ENCODE measurements at regions not wholly inside any gene's neighbourhood (a gene's known extent, or its start where the extent isn't known, plus 50 kb on each side); places are given as distances from the start of the nearest gene placed in this dataset.

DNA sequence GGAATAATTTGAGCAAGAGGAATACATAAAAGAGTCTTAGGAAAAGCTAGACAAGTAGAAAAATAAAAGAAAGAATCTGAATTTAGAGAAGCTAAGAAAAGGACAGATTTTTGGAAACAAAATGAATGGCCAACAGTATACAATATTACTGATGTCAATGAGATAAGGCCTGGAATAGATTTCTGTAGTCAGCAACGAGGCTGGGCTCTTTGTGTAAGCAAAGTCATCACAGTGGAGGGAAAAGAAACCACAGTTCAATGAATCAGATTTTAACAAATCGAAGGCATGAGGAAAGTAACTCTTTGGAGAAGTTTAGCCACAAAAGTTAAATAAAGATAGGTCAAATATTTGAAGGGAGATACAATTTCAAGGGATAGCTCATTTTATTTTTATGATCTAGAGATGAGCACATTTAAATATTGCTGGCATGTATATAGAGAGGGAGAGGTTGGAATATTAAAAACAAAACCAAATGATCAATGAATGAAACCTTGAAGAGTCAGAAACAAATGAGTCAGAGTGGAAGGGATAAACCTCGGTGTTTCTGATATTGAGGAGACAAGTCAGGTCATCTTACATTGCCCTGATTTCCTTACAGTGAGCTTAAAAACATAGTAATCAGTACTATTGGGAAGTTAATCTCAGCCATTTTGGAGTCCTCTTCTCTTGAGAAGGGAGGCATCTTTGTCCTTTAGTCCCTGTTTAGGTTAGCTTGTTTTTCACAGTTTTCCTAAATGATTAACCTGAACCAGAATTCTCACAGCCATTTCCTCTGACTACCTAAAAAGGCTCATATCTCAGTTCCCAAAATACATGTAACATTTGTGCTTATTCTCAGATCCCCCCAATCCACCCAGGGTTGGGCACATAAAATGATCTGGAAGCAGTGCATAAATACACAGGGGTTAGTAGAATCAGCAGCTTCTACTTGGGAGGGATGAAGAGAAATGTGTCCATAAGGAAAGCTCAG lies 620.0 kb upstream of the B3GALT2 start:
- DNase-seq: no peak

DNA sequence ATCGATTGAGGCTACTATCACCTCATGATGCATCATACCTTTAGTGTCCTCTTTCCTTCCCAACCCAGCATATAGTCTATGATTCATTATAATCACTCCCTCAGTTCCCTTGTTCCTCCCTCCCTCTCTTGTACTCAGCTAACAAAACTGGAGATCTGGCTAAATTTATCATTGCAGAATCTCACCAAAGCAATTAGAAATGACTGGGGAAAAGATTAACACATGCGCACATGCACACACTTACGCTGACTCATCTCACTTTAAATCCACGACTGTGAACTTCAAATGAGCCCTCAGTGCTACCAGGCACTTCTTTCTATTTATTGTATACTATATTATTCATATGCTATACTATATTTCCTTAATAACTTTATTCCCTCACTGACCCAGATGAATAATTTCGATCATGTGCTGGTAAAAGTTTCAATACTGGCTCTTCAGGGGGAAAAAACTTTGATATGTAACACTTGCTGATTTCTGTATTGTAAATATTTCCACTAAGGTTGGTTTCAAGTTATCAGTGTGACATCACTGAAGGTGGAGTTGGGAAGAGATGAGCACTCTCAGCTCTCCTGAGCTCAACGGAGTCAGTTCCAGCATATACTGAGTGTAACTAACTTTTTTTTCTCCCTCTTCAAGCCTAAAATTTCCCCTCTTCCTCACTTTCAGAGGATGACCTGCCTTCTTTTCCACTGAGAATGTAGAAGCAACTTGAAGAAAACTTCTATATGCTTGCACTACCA lies 613.7 kb upstream of the B3GALT2 start:
- DNase-seq: no peak

DNA sequence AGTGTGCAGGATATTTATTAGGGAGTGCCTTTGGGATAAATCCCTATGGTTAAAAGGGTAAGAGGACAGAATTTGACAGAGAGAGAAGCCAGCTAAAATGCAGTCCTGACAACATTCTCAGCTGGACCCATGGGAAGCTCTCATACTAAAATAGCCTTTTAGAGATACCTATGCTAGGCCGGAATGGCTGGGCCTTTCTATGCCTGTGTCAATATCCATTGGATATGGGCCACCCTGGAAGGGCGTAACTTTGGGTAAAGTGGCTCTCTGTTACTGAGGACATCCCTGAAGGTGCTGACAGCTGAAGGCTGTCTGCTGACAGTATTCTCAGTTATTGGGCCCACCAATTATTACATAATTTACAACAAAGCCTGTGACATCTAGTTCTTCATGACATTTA lies 613.0 kb upstream of the B3GALT2 start:
- no peak for DNase-seq

DNA sequence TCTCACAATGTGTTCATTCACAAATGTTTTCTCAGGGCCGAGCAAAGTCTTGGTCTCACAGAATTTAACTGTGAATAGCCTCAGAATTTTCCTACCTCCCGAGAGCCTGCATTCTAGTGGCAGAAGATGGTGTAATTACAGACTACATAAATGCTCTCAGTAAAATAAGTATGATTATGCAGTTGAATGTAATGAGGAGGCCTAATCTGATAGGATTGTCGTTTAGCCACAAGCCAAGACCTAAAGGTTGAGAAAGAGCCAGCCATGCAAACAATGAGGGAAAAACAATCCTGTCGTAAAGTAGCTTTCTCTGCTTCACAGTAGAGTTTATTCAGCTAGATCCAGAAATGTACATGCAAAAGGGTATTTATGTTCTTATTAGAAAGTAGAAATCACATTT lies 607.8 kb upstream of the B3GALT2 start:
- DNase-seq: no peak

DNA sequence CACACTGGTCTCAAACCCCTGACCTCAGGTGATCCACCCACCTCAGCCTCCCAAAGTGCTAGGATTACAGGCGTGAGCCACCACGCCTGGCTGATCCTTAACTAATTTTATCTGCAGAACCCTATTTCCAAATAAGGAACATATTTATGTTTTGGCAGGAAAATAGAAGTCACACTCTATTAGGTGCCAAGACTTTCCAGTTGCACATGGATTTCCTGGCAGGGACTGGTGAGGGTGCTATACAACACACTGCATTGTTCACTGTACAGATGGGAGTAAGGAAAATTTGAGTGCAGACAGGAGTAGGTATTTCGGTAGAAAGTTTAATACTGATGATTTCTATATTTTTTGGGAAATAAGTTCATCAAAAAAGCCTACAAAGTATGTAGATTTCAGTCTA lies 605.3 kb upstream of the B3GALT2 start:
- no peak for DNase-seq

DNA sequence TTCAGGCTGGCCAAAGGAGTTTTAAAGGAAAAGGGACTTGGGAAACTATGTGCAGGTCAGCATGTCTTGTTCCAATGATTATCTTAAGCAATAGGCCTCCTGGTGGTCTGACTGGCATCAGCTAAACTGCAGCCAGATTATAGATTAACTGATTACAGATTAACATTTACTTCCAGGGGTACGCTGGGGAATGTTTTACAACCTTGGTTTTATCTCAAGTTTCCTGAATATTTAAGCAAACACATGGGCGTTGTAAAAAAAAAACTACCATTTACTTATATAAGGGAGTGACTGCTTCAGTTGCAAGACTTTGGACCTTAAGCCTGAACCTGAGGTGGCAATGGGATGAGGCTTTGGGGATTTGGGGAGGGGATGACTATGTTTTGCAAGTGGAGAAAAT lies 600.6 kb upstream of the B3GALT2 start:
- no peak for DNase-seq

DNA sequence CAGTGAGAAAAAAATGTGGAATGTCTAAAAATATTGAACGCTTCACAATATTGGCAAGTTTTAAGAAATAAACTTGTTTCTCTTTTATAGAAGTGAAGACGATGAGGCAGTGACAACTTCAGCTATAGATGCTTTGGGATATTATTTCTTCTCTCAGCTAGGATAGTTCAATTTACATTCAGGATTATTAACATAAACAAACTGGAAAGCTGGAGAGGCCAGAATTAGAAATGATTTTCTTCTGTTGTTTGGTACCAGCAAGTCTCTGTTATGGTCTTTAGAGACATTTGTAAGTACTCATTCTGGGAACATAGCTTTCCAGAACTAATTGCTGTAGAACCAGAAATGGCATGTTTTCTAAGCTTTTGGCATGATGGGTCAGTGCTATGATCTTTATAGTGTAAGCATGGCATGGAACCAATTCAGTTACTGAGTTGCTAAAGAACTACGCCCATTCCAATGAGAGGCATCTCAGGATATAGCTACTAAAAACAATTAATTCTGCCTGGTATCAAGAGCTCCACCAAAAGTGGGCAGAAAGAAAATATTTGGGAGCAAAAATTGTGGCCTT lies 599.5 kb upstream of the B3GALT2 start:
- DNase-seq: no peak

DNA sequence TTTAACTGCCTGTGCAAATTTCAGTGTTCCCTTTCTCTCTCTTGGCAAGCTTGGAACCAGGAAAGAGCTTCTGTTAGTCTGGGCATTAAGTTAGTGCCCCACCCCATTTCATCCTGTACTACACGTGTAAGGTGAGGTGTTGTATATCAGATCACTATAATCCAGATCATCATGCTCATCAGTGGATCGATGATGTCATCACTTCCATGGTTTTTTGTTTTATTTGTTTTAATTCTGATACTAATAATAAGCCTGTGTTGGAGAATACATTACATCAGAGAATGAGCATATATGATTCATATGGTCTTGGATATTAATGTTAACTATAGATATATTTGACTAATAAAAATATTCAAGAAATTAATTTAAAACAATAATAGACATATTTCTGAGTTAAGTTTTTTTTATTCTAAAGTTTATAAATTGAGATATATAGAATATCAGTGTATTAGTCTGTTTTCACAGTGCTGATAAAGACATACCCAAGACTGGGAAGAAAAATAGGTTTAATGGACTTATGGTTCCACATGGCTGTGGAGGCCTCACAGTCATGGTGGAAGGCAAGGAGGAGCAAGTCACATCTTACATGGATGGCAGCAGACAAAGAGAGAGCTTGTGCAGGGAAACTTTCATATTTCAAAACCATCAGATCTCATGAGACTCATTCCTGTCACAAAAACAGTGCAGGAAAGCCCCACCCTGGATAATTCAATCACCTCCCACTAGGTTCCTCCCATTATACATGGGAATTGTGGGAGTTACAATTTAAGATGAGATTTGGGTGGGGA lies 588.3 kb upstream of the B3GALT2 start:
- no peak for DNase-seq

DNA sequence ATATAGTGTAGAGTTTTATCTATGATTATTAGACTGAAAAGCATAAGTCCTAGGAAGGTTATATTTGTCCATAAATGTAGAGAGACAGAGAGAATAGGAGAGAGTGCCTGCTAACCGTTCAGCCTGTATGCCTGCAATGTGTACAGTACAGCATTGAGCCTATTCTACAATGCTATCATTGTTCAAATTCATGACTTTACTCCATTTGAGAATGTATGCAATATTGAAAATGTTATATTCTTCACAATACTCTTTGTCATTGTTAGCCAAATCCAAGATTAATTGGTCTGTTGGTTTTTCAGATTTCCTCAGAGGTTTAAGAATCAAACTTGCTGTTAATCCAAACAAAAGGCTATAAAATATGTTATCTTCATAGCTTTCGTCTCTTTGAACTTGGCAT lies 585.2 kb upstream of the B3GALT2 start:
- DNase-seq: no peak

DNA sequence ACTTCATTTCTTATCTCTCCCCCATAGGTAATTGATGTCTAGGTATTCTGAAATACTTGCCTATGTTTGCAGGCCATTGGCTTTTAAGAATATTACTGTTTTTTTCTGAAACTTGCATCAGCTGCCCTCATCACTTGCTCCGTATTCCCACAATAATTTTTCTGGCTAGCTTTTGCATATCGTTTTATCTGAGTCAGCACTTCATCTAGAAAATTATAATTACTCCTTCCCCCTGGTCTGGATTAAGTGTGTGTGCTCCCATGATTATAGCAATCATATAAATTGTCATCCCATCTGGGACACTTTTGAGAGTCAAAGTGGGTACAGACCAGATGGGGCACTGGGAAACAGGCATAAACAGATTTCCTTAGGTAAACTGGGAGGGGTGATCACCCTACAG lies 583.2 kb upstream of the B3GALT2 start:
- no peak for DNase-seq

DNA sequence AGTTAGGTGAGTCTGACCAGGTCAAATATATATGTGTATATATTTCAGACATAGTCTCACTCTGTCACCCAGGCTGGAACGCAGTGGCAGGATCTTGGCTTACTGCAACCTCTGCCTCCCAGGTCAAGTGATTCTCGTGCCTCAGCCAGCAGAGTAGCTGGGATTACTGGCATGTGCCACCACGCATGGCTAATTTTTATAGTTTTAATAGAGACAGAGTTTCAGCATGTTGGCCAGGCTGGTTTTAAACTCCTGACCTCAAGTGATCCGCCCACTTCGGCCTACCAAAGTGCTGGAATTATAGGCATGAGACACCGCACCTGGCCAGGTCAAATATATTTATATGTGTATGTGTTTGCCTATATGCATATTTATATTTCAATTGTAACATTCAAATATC lies 581.5 kb upstream of the B3GALT2 start:
- DNase-seq: no peak

DNA sequence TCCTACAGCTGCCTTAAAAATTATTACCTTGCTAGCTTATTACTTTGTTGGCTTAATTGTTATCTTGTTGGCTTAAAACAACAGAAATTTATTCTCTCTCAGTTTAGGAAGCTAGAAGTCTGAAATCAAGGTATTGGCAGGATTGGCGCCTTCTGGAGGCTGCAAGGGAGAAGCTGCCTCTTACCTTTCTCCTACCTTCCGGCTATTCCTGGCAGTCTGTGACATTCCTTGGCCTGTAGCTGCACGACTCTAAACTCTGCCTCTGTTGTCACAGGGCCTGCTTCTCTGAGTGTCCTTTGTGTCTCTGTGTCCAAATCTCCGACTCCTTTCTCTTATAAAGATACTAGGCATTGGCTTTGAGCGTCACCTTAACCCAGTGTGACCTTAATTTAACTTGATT lies 579.9 kb upstream of the B3GALT2 start:
- no peak for DNase-seq

DNA sequence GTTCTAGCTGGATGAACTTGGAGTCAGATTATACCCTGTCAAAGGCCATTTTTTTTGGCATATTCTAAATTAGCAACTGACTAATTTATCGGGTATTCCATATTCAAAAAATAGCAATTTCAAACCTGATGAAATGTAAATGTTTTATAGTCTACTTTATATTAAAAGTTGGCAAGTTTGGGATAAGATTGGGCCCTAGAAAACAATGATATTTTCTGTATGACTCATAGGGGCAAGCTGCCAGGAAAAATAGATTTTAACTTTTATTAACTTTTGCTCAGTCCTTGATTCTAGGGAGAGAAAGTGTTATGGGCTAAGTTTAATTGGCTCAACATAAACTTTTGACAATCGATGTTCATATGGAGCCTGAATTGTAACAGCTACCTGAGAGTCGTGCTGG lies 576.9 kb upstream of the B3GALT2 start:
- no peak for DNase-seq

DNA sequence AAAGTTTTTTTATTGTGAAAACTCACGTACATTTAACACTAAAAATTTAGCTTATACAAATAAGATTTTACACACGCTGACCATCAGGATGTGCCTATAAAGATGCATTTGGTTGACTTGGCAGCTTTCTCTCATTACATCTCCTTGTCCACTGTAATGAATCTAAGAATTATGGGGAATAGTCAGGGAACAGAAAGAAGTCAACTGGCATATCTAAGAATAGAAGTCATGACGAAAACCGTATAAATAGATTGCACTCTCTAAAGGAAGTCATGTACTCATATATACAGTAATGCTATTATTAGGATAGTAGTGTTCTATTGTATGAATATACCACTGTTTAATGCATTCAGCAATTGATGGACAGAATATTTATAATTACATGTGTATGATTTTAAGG lies 575.8 kb upstream of the B3GALT2 start:
- DNase-seq: no peak

DNA sequence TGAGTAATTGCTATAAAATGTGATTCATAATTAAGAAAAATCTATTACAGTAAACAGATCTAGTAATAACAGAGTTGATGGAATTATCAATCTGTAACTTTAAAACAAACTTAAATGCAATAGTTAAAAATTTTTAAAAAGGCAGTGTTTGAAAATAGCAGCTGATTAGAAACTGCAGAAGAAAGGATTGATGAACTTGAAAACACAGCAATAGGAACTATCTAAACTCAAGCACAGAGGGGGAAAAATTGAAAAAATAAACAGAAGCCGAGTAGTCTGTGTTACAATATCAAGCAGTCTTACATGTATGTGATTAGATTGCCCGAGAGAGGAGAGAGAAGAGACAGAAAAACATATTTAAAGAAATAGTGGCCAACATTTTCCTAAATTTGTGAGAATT lies 569.0 kb upstream of the B3GALT2 start:
- DNase-seq: no peak

DNA sequence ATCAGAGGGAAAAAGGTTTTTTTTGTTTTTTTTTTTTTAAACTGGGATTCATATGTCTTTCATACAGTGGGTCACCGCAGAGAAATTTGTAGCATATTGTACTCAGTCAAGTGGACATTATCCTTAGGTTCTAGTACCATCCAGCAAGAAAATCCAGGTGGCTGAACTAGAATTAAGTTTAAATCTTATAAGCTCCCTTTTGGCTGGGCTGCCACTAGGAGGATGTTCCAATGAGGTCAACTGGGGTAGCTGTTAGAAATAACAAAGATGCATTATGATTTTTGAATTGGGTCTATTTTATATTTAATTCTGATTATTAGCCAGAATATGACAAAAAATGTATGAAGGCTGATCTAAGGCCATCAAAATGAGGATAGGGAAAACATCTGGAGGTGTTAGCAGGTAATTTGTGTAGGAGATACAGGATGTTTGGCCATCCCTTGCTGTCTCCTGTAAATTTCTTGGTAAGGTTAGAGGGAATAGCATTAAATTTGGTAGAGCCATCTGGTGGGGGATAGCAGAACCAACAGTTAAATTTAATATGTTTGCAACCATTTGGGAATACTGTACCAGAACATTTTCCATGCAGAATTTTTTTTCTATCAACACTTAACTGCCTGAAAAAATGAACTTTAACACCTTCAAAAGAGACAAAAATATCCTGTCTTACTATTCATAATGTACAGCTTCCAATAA lies 568.5 kb upstream of the B3GALT2 start:
- DNase-seq: no peak

DNA sequence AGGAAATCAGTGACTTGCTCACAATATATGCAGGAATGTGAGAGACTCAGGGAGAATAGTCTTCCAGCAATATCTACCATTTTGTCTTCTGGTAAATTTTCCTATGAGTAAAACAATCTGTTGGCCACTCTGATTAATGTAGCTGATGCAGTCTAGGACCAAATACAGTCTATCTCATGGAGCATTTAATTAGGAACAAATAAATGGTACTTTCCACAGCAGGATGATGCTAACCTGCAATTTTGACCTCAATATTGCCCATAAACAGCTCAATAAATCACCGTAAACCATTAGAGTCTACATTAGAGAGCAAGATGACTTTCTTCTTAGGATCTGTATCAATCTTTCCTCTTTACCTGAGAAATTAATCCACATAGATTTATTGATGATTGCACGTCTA lies 567.7 kb upstream of the B3GALT2 start:
- DNase-seq: no peak

DNA sequence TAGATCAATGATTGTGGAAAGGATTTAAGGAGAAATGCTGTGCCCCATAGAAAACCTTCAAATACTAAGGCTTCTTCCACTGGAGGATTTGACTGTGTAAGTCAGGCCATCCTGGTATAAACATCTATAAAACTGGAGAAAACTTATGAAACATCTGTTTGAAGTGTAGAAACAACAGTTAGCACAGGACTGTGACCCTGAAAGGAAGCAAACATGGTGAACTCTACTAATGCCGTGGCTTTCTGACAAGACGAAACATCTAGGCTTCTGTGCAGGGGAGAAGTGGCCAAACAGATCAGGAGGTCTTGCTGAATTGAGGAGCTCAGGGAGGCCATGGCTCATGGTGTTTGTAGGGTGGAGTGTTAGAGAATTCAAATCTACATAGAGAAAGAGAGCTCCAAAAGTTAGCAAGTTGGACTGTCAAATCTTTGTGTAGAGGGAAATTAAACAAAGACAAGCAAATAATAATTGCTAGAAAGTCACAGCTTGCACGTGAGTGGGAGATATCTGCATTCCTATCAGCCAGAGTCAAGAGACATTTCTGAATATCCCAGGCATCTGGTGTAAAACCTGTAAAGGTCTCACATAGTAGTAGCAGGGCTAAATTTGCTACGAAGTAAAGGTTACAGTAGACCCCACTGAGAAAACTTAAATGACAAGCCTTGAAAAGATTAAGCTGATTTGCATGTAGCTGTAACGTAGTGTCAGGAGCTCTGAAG lies 566.8 kb upstream of the B3GALT2 start:
- DNase-seq: no peak

DNA sequence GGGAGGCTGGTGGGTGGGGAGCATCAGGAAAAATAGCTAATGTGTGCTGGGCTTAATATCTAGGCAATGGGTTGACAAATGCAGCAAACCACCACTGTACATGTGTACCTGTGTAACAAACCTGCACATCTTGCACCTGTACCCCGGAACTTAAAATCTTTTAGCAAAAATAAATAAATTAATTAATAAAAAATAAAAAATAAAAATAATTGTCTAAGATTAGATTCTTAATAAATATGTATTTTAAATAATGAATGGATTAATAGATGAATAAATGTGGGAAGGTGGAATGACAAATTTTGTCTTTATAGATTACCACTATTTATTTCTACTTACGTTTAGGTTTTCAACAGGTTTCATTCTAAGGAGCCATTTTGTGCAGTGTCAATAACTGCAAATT lies 563.5 kb upstream of the B3GALT2 start:
- no peak for DNase-seq

DNA sequence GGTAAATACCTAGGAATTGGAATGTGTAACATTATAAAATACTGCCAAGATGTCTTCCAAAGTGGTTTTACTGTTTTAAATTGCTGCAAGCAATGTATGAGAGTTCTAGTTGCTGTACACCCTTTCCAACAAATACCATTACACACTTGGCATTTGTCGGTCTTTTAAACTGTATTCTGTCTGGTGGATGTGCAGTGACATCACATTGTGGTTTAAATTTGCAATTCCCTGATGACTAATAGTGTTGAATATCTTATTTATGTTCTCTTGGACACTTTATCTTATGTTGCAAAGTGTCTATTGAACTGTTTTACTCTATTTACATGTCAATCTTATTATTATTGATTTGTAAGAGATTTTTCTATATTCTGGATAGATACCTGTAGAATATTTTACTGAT lies 561.2 kb upstream of the B3GALT2 start:
- no peak for DNase-seq

DNA sequence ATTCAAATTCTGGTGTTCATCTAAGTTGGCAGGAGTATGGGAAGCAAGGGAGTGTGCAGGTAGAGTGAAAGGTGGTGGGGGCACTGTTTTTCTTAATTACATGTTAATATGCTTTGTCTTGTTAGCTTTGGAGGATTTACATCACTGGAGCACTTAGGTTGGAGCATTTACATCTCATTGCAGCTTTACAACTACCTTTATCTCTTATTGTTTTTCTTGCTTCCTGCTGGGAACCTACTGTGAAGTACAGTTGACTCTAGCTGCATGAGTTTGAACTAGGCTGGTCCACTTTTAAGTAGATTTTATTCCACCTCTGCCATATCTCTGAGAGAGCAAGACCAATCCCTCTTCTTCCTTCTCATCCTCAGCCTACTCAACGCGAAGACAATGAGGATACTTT lies 554.8 kb upstream of the B3GALT2 start:
- no peak for DNase-seq

DNA sequence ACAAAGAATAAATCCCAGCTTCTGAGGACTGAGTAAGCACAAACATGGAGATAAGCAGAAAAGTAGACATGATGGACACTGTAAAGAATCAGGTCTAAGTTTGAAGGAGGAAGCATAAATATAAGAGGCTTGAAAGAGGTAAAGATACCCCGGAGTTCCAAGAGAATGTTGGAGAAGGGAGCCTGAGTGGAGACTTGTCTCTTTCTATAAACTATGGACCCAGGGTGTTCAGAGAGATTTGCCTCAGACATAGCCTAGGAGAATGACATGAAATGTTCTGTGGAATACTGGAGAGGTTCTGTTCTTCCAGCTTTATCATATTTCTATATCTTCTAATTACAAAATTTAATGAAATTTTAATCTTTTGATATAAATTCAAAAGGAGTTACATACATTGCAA lies 554.3 kb upstream of the B3GALT2 start:
- DNase-seq: no peak
